Neural progenitor cell (in vitro differentiated cells): ENCODE measurements at regions not wholly inside any gene's neighbourhood (a gene's known extent, or its start where the extent isn't known, plus 50 kb on each side); places are given as distances from the start of the nearest gene placed in this dataset.

ENCODE experiments used
- DNase-seq: peaks from one replicate; pipeline ENCODE4 v3.0.0-alpha.2; 2016; ENCODE audit warnings: low spot score
- H2AFZ ChIP-seq: fragments of 200-600 bp; sonication (generic); replicated peaks from 2 replicates; pipeline ENCODE4 v1.6.1; 2016; ENCODE audit warnings: antibody characterized with exemption
- H3F3A ChIP-seq: fragments of 200-600 bp; sonication (generic); 2 replicates; pipeline ENCODE4 v1.6.1; 2016; ENCODE audit warnings: antibody characterized with exemption, low read depth
- H3K27ac ChIP-seq: fragments of 200-600 bp; sonication (generic); 2 replicates; pipeline ENCODE4 v1.5.1; 2016; ENCODE audit warnings: mild to moderate bottlenecking
- H3K27me3 ChIP-seq: fragments of 200-600 bp; sonication (generic); 2 replicates; pipeline ENCODE4 v1.6.1; 2016; ENCODE audit warnings: mild to moderate bottlenecking, moderate library complexity
- H3K36me3 ChIP-seq: fragments of 200-600 bp; sonication (generic); 2 replicates; pipeline ENCODE4 v1.5.1; 2016
- H3K4me1 ChIP-seq: fragments of 200-600 bp; sonication (generic); 2 replicates; pipeline ENCODE4 v1.6.1; 2016; ENCODE audit warnings: mixed run types
- H3K4me2 ChIP-seq: fragments of 200-600 bp; sonication (generic); 2 replicates; pipeline ENCODE4 v1.6.1; 2016
- H3K4me3 ChIP-seq: fragments of 200-600 bp; sonication (generic); 2 replicates; pipeline ENCODE4 v1.5.1; 2016
- H3K79me2 ChIP-seq: fragments of 200-600 bp; sonication (generic); 2 replicates; pipeline ENCODE4 v1.6.1; 2016; ENCODE audit warnings: low read depth
- H3K9ac ChIP-seq: fragments of 200-600 bp; sonication (generic); 2 replicates; pipeline ENCODE4 v1.6.1; 2016
- H3K9me3 ChIP-seq: fragments of 200-600 bp; sonication (generic); 2 replicates; pipeline ENCODE4 v1.5.1; 2016; ENCODE audit warnings: low read depth
- H4K20me1 ChIP-seq: fragments of 200-600 bp; sonication (generic); 2 replicates; pipeline ENCODE4 v1.6.1; 2016; ENCODE audit warnings: low read depth
- H3K27ac Mint-ChIP-seq: 3 replicates; pipeline ENCODE4 v1.8.0; 2021; ENCODE audit warnings: mixed read lengths
- H3K27me3 Mint-ChIP-seq: 2 replicates; pipeline ENCODE4 v1.8.0; 2022; ENCODE audit warnings: low read depth, mild to moderate bottlenecking, inconsistent platforms, moderate library complexity, mixed read lengths; ENCODE audit not compliant: insufficient read depth
- H3K36me3 Mint-ChIP-seq: 3 replicates; pipeline ENCODE4 v1.8.0; 2021; ENCODE audit warnings: mixed read lengths
- H3K4me1 Mint-ChIP-seq: 3 replicates; pipeline ENCODE4 v1.8.0; 2021; ENCODE audit warnings: mixed read lengths
- H3K4me3 Mint-ChIP-seq: 3 replicates; pipeline ENCODE4 v1.8.0; 2021; ENCODE audit warnings: mild to moderate bottlenecking, moderate library complexity, mixed read lengths
- H3K9me3 Mint-ChIP-seq: 3 replicates; pipeline ENCODE4 v1.8.0; 2020; ENCODE audit warnings: mixed read lengths
- EZH2 ChIP-seq: fragments of 200-600 bp; sonication (generic); IDR thresholded peaks from 2 replicates; pipeline ENCODE4 v1.6.1; 2017; ENCODE audit warnings: antibody characterized with exemption, mild to moderate bottlenecking, moderate library complexity
- EZH2phosphoT487 ChIP-seq: fragments of 200-600 bp; sonication (generic); IDR thresholded peaks from 2 replicates; pipeline ENCODE4 v1.6.1; 2017; ENCODE audit warnings: antibody characterized with exemption
- TF ChIP-seq, protein P1 (sequence below): fragments of 200-600 bp; sonication (generic); IDR thresholded peaks from 2 replicates; pipeline ENCODE4 v1.5.1; 2017; ENCODE audit warnings: antibody characterized with exemption, mild to moderate bottlenecking

DNA sequence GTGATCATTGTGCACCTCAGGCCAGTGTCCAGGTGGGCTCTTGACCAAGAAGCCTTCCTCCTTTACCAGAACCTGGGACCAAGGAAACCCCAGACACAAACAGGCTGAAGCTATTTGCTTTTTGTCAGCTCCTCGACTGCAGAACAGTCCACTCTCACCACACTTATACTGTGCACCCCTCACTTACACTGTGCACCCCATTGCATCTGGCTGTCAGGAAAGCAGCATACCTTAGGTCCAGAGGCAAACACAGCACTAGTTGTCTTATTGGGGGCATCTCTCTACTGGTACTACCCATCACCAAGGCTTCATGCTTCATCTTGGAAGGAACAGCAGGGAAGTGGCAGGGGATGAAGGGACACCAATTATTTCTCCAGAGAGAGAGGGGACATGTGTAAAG lies 198.1 kb downstream of the CXCL12 start:
- Histone ChIP-seq H3K9ac (no peak overlapping the region), H3K4me3 (no peak overlapping the region), H3K79me2 (no peaks in the 10 kb centered on the region), H3K27ac (no peak overlapping the region), H3K36me3 (no peaks in the 10 kb centered on the region), H3K9me3 (no peaks in the 10 kb centered on the region), H3K4me2 (no peak overlapping the region), H3F3A (no peaks in the 10 kb centered on the region), H3K27me3 (no peaks in the 10 kb centered on the region), H2AFZ (no peak overlapping the region), H3K4me1 (peaks cover 3% of the 10 kb centered on the region), H4K20me1 (no peaks in the 10 kb centered on the region)
- TF ChIP-seq EZH2phosphoT487 (no peak), EZH2 (no peak)
- TF ChIP-seq, protein P1, sequence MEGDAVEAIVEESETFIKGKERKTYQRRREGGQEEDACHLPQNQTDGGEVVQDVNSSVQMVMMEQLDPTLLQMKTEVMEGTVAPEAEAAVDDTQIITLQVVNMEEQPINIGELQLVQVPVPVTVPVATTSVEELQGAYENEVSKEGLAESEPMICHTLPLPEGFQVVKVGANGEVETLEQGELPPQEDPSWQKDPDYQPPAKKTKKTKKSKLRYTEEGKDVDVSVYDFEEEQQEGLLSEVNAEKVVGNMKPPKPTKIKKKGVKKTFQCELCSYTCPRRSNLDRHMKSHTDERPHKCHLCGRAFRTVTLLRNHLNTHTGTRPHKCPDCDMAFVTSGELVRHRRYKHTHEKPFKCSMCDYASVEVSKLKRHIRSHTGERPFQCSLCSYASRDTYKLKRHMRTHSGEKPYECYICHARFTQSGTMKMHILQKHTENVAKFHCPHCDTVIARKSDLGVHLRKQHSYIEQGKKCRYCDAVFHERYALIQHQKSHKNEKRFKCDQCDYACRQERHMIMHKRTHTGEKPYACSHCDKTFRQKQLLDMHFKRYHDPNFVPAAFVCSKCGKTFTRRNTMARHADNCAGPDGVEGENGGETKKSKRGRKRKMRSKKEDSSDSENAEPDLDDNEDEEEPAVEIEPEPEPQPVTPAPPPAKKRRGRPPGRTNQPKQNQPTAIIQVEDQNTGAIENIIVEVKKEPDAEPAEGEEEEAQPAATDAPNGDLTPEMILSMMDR, result no peak
- no peak for DNase-seq
- Mint-ChIP-seq H3K27me3 (peaks cover 4% of the 10 kb centered on the region), H3K36me3 (no peaks in the 10 kb centered on the region), H3K4me3 (no peak overlapping the region), H3K4me1 (peaks cover 13% of the 10 kb centered on the region), H3K27ac (no peak overlapping the region), H3K9me3 (peaks cover 3% of the 10 kb centered on the region)

DNA sequence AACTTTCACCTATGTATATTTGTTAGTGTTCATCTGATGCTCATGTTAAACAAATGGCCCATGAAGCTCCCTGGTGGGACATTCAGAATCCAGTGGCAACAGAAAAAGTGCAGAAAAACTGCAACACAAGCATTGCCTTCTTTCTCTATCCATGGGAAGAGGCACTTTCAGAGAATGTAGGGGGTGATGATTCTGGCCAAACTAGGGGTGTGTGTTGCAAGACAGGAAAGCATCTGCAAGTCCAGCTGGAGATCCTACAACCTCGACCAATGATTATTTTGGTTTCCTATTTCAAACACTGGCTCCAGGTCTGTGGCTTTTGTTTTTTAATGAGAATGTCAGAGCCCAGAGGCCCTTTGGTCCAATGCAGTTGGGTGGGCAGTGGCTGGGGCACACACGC lies 198.7 kb downstream of the CXCL12 start:
- Histone ChIP-seq H3K79me2 (no peaks in the 10 kb centered on the region), H3K9me3 (no peaks in the 10 kb centered on the region), H3K4me2 (no peak overlapping the region), H3K27ac (no peak overlapping the region), H3K4me1 (peaks cover 3% of the 10 kb centered on the region), H3K27me3 (no peaks in the 10 kb centered on the region), H2AFZ (no peak overlapping the region), H3K4me3 (no peak overlapping the region), H3K9ac (no peak overlapping the region), H3K36me3 (no peaks in the 10 kb centered on the region), H4K20me1 (no peaks in the 10 kb centered on the region), H3F3A (no peaks in the 10 kb centered on the region)
- H3K4me1 Mint-ChIP-seq, result peaks cover 11% of the 10 kb centered on the region
- peaks cover 7% of the 10 kb centered on the region for H3K27me3 Mint-ChIP-seq
- H3K9me3 Mint-ChIP-seq, result peaks cover 3% of the 10 kb centered on the region
- no peaks in the 10 kb centered on the region for H3K36me3 Mint-ChIP-seq
- TF ChIP-seq EZH2phosphoT487, result no peak
- no peak overlapping the region for H3K27ac Mint-ChIP-seq
- DNase-seq, result no peak
- H3K4me3 Mint-ChIP-seq, result no peak overlapping the region

DNA sequence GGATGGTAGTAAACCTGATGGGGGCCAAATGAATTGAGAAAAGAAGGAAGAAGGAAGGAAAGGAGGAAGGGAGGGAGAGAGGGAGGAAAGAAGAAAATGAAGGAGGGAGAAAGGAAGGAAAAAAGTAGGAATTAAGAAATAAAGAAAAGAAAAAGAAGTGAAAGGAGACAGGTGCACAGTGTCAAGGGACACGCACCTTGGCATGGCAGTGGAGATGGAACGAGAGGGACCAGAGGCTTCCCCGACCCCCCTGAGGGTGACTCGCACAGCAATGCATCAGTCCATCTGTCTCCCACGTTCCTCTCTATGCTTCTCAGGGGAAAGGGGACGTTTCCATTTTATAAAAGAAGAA lies 199.6 kb downstream of the CXCL12 start:
- no peaks in the 10 kb centered on the region for H3K79me2 ChIP-seq
- Mint-ChIP-seq H3K4me1 (peaks cover 16% of the 10 kb centered on the region), H3K4me3 (no peak overlapping the region), H3K36me3 (no peaks in the 10 kb centered on the region), H3K9me3 (peaks cover 3% of the 10 kb centered on the region), H3K27ac (no peak overlapping the region), H3K27me3 (peaks cover 7% of the 10 kb centered on the region)
- TF ChIP-seq, protein P1, result no peak
- TF ChIP-seq EZH2 (no peak), EZH2phosphoT487 (no peak)
- H4K20me1 ChIP-seq, result no peaks in the 10 kb centered on the region
- H3K4me3 ChIP-seq, result no peak overlapping the region
- no peak overlapping the region for H3K4me2 ChIP-seq
- no peak for DNase-seq
- no peaks in the 10 kb centered on the region for H3F3A ChIP-seq
- H3K27me3 ChIP-seq, result no peaks in the 10 kb centered on the region
- H3K36me3 ChIP-seq, result no peaks in the 10 kb centered on the region
- H3K27ac ChIP-seq, result no peak overlapping the region
- H3K9ac ChIP-seq, result no peak overlapping the region
- H3K4me1 ChIP-seq, result peaks cover 3% of the 10 kb centered on the region
- no peak overlapping the region for H2AFZ ChIP-seq
- H3K9me3 ChIP-seq, result no peaks in the 10 kb centered on the region

DNA sequence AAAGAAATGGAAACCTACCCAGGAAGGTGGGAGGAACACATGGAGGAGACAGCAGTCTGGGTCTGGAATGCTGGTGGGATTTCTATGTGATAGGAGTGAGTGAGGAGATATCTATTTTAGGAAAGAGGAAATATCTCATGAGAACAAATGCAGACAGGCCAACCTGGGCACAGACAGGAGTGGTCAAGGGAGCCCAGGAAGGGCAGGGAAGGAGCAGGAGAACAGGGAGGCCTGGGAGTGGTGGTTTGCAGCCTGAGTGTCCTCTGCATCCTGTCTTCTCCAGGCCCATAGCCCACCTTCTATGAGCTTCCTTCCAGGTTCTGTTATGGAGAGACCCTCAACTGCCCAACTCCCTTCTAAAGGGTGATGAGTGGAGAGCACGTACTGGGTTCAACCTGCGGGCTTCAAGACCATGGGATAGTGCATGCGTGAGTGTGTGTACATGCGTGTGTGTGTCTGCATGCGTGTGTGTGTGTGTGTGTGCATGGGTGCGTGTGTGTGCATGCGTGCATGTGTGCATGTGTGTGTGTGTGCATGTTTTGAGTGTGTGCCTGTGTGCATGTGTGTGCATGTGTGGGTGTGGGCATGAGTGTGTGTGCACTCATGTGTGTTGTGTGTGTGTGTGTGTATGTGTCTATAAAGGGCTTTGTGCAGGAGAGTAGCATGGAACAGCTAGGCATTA lies 200.1 kb downstream of the CXCL12 start:
- no peak for DNase-seq
- TF ChIP-seq EZH2phosphoT487, result no peak
- no peaks in the 10 kb centered on the region for H3K79me2 ChIP-seq
- peaks cover 3% of the 10 kb centered on the region for H3K4me1 ChIP-seq
- no peak overlapping the region for H3K4me3 Mint-ChIP-seq
- H3K4me1 Mint-ChIP-seq, result peaks cover 21% of the 10 kb centered on the region
- peaks cover 7% of the 10 kb centered on the region for H3K27me3 Mint-ChIP-seq
- no peak overlapping the region for H3K4me3 ChIP-seq
- H3K36me3 Mint-ChIP-seq, result no peaks in the 10 kb centered on the region
- H2AFZ ChIP-seq, result no peak overlapping the region
- peaks cover 3% of the 10 kb centered on the region for H3K9me3 Mint-ChIP-seq
- H3K27ac Mint-ChIP-seq, result no peak overlapping the region
- no peaks in the 10 kb centered on the region for H3K36me3 ChIP-seq
- H3K27ac ChIP-seq, result no peak overlapping the region
- no peaks in the 10 kb centered on the region for H3K27me3 ChIP-seq
- H3K9ac ChIP-seq, result no peak overlapping the region
- H3F3A ChIP-seq, result no peaks in the 10 kb centered on the region
- no peak overlapping the region for H3K4me2 ChIP-seq
- no peaks in the 10 kb centered on the region for H4K20me1 ChIP-seq
- no peaks in the 10 kb centered on the region for H3K9me3 ChIP-seq
